CD14-positive monocyte (primary cell): ENCODE measurements at regions not wholly inside any gene's neighbourhood (a gene's known extent, or its start where the extent isn't known, plus 50 kb on each side); places are given as distances from the start of the nearest gene placed in this dataset.

Experiments used
- DNase-seq, 3 donors: peaks; one replicate each; pipeline ENCODE4 v3.0.0-alpha.2; 2011 to 2022
- H2AFZ ChIP-seq: 2 replicates; pipeline ENCODE4 v1.6.0; 2012; ENCODE audit warnings: mild to moderate bottlenecking, low read depth, low read length, inconsistent platforms; ENCODE audit not compliant: insufficient read depth, poor library complexity, severe bottlenecking
- H3K27ac ChIP-seq, 2 donors: 1 replicate in 1 of 2; 2 replicates in 1 of 2; pipeline ENCODE4 v1.5.1; 2012 to 2013; ENCODE audit warnings: low read length in 2 of 2, control low read depth in 1 of 2, inconsistent platforms in 1 of 2, low read depth in 1 of 2, mild to moderate bottlenecking in 1 of 2
- H3K27me3 ChIP-seq, 2 donors: one replicate each; pipeline versions ENCODE4 v1.6.0 to v1.6.1; 2011 to 2013; ENCODE audit warnings: low read length in 2 of 2; ENCODE audit not compliant: control insufficient read depth in 2 of 2, insufficient read depth in 2 of 2
- H3K36me3 ChIP-seq, 2 donors: replicated peaks in 1 of 2; 1 replicate in 1 of 2; 2 replicates in 1 of 2; pipeline versions ENCODE4 v1.5.1 to v1.6.1; 2012 to 2013; ENCODE audit warnings: low read length in 2 of 2, control low read depth in 1 of 2, inconsistent platforms in 1 of 2, mild to moderate bottlenecking in 1 of 2; ENCODE audit not compliant: insufficient read depth in 2 of 2, control insufficient read depth in 1 of 2
- H3K4me1 ChIP-seq, 2 donors: 1 replicate in 1 of 2; 2 replicates in 1 of 2; pipeline versions ENCODE4 v1.5.1 to v1.6.1; 2012 to 2013; ENCODE audit warnings: low read length in 2 of 2, control low read depth in 1 of 2, inconsistent platforms in 1 of 2, mild to moderate bottlenecking in 1 of 2, moderate library complexity in 1 of 2; ENCODE audit not compliant: insufficient read depth in 2 of 2, control insufficient read depth in 1 of 2
- H3K4me2 ChIP-seq: replicated peaks from 2 replicates; pipeline ENCODE3; 2012; ENCODE audit warnings: low read length, moderate library complexity, mild to moderate bottlenecking; ENCODE audit not compliant: poor library complexity, severe bottlenecking; ENCODE audit errors: extremely low read depth
- H3K4me3 ChIP-seq, 3 experiments: fragments of 200-600 bp in 1 of 3; sonication (generic) in 1 of 3; replicated peaks in 1 of 3; 1 replicate in 2 of 3; 2 replicates in 1 of 3; pipeline ENCODE4 v1.5.1; 2011 to 2013; ENCODE audit warnings: low read length in 3 of 3, mild to moderate bottlenecking in 3 of 3, control low read depth in 2 of 3, low read depth in 2 of 3, inconsistent platforms in 1 of 3, moderate library complexity in 1 of 3
- H3K79me2 ChIP-seq: 2 replicates; pipeline ENCODE4 v1.6.0; 2012; ENCODE audit warnings: mild to moderate bottlenecking, control low read depth, inconsistent platforms, low read length, moderate library complexity; ENCODE audit not compliant: insufficient read depth
- H3K9ac ChIP-seq: 2 replicates; pipeline ENCODE4 v1.6.0; 2017; ENCODE audit warnings: low read length, mild to moderate bottlenecking; ENCODE audit not compliant: insufficient read depth, poor library complexity, severe bottlenecking
- H3K9me3 ChIP-seq, 2 donors: replicated peaks in 1 of 2; 1 replicate in 1 of 2; 2 replicates in 1 of 2; pipeline versions ENCODE4 v1.5.1 to v1.6.1; 2012 to 2013; ENCODE audit warnings: low read length in 2 of 2, control low read depth in 1 of 2; ENCODE audit not compliant: control insufficient read depth in 1 of 2, insufficient read depth in 1 of 2
- H4K20me1 ChIP-seq: 2 replicates; pipeline ENCODE4 v1.6.0; 2012; ENCODE audit warnings: mild to moderate bottlenecking, low read length, control low read depth, moderate library complexity; ENCODE audit not compliant: insufficient read depth
- H3K27ac Mint-ChIP-seq, 7 donors: one replicate each; pipeline ENCODE4 v1.8.0; 2020; ENCODE audit warnings: mild to moderate bottlenecking in 7 of 7, mixed read lengths in 7 of 7, moderate library complexity in 6 of 7, inconsistent platforms in 2 of 7
- H3K27me3 Mint-ChIP-seq, 3 donors: one replicate each; pipeline ENCODE4 v1.8.0; 2021 to 2022; ENCODE audit warnings: low read depth in 3 of 3, mild to moderate bottlenecking in 3 of 3, mixed read lengths in 3 of 3, moderate library complexity in 3 of 3, inconsistent platforms in 1 of 3
- H3K36me3 Mint-ChIP-seq, 2 donors: one replicate each; pipeline ENCODE4 v1.8.0; 2020; ENCODE audit warnings: mixed read lengths in 2 of 2, inconsistent platforms in 1 of 2, mild to moderate bottlenecking in 1 of 2
- H3K4me1 Mint-ChIP-seq: one replicate; pipeline ENCODE4 v1.8.0; 2020; ENCODE audit warnings: mild to moderate bottlenecking, mixed read lengths
- H3K4me3 Mint-ChIP-seq, 2 donors: one replicate each; pipeline ENCODE4 v1.8.0; 2020; ENCODE audit warnings: mild to moderate bottlenecking in 2 of 2, mixed read lengths in 2 of 2, moderate library complexity in 1 of 2
- H3K9me3 Mint-ChIP-seq, 7 donors: one replicate each; pipeline ENCODE4 v1.8.0; 2020 to 2022; ENCODE audit warnings: mixed read lengths in 7 of 7, mild to moderate bottlenecking in 6 of 7, moderate library complexity in 6 of 7, inconsistent platforms in 2 of 7
- CTCF ChIP-seq: fragments of 200-600 bp; IDR thresholded peaks from one replicate; pipeline ENCODE4 v1.8.0; 2022; ENCODE audit warnings: antibody characterized with exemption, mild to moderate bottlenecking
- WGBS: methylation state at CpG from one replicate; pipeline ENCODE4 v1.1.5; 2013; ENCODE audit warnings: missing lambda C conversion rate; ENCODE audit not compliant: insufficient coverage; 5-methylcytosine and 5-hydroxymethylcytosine counted together
- intact Hi-C, 2 donors: fragments of 100-400 bp; cut with micrococcal nuclease; formaldehyde crosslinking; loops; one replicate each; pipeline versions ENCODE4 v1.15.0 to v1.15.1; 2023

- H3K36me3 Mint-ChIP-seq: no peaks in the 10 kb centered on the region
- H3K27me3 Mint-ChIP-seq: no peaks in the 10 kb centered on the region
- H3K4me3 Mint-ChIP-seq: no peak overlapping the region
- Histone ChIP-seq H3K79me2 (no peaks in the 10 kb centered on the region), H3K9me3 (no peaks in the 10 kb centered on the region), H4K20me1 (no peaks in the 10 kb centered on the region), H3K27me3 (no peaks in the 10 kb centered on the region), H3K4me2 (no peak overlapping the region), H3K4me3 (no peak overlapping the region), H3K36me3 (no peaks in the 10 kb centered on the region), H3K27ac (no peak overlapping the region), H3K4me1 (no peaks in the 10 kb centered on the region), H2AFZ (no peak overlapping the region), H3K9ac (no peak overlapping the region)
- H3K27ac Mint-ChIP-seq: no peak overlapping the region
- DNase-seq: no peak
- TF ChIP-seq CTCF: no peak
- no CpG with 5 or more reads among the region's 2 CpGs for WGBS
- no peaks in the 10 kb centered on the region for H3K4me1 Mint-ChIP-seq
- intact Hi-C loops: no loop called here
- peaks cover 4 to 10% (median 6%) of the 10 kb centered on the region in 7 donors for H3K9me3 Mint-ChIP-seq
Observed at GRCh38 chr11:82176945-82177344, 556.7 kb downstream of the FAM181B start.

- no peaks in the 10 kb centered on the region for H4K20me1 ChIP-seq
- no peak for DNase-seq
- no peak overlapping the region for H3K9ac ChIP-seq
- no peak overlapping the region for H2AFZ ChIP-seq
- no peaks in the 10 kb centered on the region for H3K79me2 ChIP-seq
- H3K36me3 ChIP-seq: no peaks in the 10 kb centered on the region
- H3K4me3 Mint-ChIP-seq: no peak overlapping the region
- no peaks in the 10 kb centered on the region for H3K9me3 ChIP-seq
- no peaks in the 10 kb centered on the region for H3K27me3 ChIP-seq
- no peaks in the 10 kb centered on the region for H3K4me1 Mint-ChIP-seq
- no peaks in the 10 kb centered on the region for H3K4me1 ChIP-seq
- H3K27me3 Mint-ChIP-seq: no peaks in the 10 kb centered on the region
- no peak overlapping the region for H3K4me2 ChIP-seq
- no peak for TF ChIP-seq CTCF
- no CpG with 5 or more reads among the region's 2 CpGs for WGBS
- no peak overlapping the region for H3K27ac Mint-ChIP-seq
- intact Hi-C loops: no loop called here
- no peak overlapping the region for H3K4me3 ChIP-seq
- H3K27ac ChIP-seq: no peak overlapping the region
- peaks cover 0 to 8% (median 4%) of the 10 kb centered on the region in 7 donors for H3K9me3 Mint-ChIP-seq
- no peaks in the 10 kb centered on the region for H3K36me3 Mint-ChIP-seq
Observed at GRCh38 chr11:82176365-82176764, 557.3 kb downstream of the FAM181B start.
